Brain microvascular endothelial cell (primary cell): ENCODE measurements at regions not wholly inside any gene's neighbourhood (a gene's known extent, or its start where the extent isn't known, plus 50 kb on each side); places are given as distances from the start of the nearest gene placed in this dataset.

Experiments used
- DNase-seq: peaks from one replicate; pipeline ENCODE4 v3.0.0-alpha.2; 2020
- H3K27ac ChIP-seq: fragments of 250-450 bp; sonication (Bioruptor Pico); 2 replicates; pipeline ENCODE4 v1.5.1; 2020; ENCODE audit warnings: mild to moderate bottlenecking, moderate library complexity
- H3K27me3 ChIP-seq: fragments of 250-450 bp; sonication (Bioruptor Pico); replicated peaks from 2 replicates; pipeline ENCODE4 v1.5.1; 2020; ENCODE audit warnings: mild to moderate bottlenecking
- H3K36me3 ChIP-seq: fragments of 250-450 bp; sonication (Bioruptor Pico); replicated peaks from 2 replicates; pipeline ENCODE4 v1.5.1; 2020; ENCODE audit warnings: mild to moderate bottlenecking
- H3K4me3 ChIP-seq: 2 replicates; pipeline ENCODE4 v1.5.1; 2011; ENCODE audit warnings: low read depth, mild to moderate bottlenecking, control low read depth, low read length, moderate library complexity
- in situ Hi-C: cut with HindIII; loops from 2 replicates; pipeline ENCODE4 v1.10.0; 2017; ENCODE audit warnings: low sequenced_read_pairs, low pct_ligation_motif_present
- TF ChIP-seq, protein P1 (sequence below): IDR thresholded peaks from 2 replicates; pipeline ENCODE4 v1.5.1; 2011; ENCODE audit warnings: low read depth, mild to moderate bottlenecking, moderate library complexity, low read length, control low read depth, inconsistent platforms; ENCODE audit errors: missing control alignments

DNA sequence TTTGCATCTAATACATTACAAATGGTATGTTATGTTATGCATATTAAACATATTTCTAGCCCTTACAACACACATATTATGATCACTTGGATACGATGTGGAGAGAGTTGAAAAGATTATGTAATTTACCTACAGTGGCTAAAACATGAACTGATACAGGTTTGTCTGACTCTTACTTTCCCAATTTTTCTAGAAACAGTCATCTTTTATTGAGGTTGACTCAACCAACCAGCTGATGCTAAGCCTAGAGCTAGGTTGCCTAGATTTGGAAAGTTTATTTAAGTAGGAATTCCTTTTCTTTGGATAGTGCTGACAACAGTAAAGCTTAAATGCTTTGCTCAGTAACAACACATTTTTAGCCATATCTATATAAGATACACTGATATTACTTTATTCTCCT, 1215.1 kb downstream of the ADGRL3 start:
- TF ChIP-seq, protein P1, sequence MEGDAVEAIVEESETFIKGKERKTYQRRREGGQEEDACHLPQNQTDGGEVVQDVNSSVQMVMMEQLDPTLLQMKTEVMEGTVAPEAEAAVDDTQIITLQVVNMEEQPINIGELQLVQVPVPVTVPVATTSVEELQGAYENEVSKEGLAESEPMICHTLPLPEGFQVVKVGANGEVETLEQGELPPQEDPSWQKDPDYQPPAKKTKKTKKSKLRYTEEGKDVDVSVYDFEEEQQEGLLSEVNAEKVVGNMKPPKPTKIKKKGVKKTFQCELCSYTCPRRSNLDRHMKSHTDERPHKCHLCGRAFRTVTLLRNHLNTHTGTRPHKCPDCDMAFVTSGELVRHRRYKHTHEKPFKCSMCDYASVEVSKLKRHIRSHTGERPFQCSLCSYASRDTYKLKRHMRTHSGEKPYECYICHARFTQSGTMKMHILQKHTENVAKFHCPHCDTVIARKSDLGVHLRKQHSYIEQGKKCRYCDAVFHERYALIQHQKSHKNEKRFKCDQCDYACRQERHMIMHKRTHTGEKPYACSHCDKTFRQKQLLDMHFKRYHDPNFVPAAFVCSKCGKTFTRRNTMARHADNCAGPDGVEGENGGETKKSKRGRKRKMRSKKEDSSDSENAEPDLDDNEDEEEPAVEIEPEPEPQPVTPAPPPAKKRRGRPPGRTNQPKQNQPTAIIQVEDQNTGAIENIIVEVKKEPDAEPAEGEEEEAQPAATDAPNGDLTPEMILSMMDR = no peak
- no peak for DNase-seq
- no peak overlapping the region for H3K4me3 ChIP-seq
- H3K27me3 ChIP-seq = no peaks in the 10 kb centered on the region
- no peak overlapping the region for H3K27ac ChIP-seq
- no peaks in the 10 kb centered on the region for H3K36me3 ChIP-seq
- in situ Hi-C loops = no loop called here

DNA sequence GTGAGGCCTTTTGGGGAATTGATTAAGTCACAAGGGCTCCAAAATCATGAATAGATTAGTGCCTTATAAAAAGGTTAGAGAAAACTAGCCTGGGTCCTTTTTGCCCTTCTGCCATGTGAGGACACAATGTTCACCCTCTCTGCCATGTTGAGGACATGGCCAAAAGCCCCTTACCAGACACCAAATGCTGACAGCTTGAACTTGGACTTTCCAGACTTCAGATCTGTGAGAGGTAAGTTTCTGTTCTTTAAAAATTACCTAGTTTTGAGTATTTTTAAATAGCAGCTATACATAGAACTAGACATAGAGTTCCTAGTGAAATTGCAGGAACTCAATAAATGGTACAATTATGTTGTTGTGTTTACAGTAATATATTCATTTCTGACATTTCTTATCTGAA, 1214.4 kb downstream of the ADGRL3 start:
- Histone ChIP-seq H3K27ac (no peak overlapping the region), H3K36me3 (no peaks in the 10 kb centered on the region), H3K4me3 (no peak overlapping the region), H3K27me3 (no peaks in the 10 kb centered on the region)
- no peak for DNase-seq
- TF ChIP-seq, protein P1 = no peak
- in situ Hi-C loops = no loop called here

DNA sequence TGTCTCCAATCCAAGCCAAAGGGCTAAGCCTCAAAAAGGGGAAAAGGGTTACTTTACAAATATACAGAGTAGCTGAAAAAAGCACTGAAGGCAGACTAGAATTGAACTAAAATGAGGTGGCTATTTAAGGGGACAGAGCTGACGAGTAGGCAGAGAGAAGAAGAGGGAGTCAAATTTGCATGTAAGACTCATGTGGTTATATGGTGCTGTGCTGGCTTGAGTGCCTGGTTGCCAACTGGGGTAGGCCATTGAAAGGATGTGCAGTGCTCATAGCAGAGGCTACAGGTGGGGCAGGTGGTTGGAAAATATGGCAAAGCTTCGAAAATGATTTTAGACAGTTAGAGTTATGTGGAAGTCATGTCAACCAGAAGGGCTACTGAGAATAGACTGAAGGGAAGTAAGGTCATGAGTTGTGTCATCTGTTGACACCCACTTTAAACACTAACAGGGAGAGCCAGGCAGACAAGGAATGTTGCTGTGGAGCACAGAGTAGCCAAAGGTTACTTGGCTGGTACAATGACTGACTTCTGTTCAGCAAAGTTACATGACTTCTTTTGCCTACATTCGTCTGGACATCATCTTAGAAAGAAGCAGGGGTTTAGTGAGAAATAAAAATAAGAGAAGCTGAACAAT, 1210.4 kb downstream of the ADGRL3 start:
- in situ Hi-C loops = no loop called here
- Histone ChIP-seq H3K27me3 (no peaks in the 10 kb centered on the region), H3K4me3 (no peak overlapping the region), H3K27ac (no peak overlapping the region), H3K36me3 (no peaks in the 10 kb centered on the region)
- no peak for DNase-seq
- TF ChIP-seq, protein P1 = no peak

DNA sequence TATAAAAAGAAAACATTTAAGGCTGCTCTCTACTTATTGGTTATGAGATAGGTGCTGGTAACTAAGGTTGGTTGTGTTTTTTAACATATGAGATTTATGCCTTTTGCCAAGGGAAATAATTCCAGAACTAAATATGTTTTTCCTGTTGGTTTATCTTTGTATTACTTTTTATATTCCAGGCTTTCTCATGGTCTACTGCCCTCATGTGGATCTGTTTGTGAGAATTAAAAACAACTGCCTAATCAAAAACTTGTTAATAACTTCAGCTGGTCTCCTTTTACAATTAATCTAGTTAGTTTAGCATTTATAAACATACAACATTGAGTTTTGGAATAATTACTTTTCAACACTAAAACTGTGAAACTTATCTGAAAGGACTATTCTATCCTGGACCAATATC, 1208.3 kb downstream of the ADGRL3 start:
- Histone ChIP-seq H3K36me3 (no peaks in the 10 kb centered on the region), H3K27me3 (no peaks in the 10 kb centered on the region), H3K27ac (no peak overlapping the region), H3K4me3 (no peak overlapping the region)
- DNase-seq = no peak
- in situ Hi-C loops = no loop called here
- TF ChIP-seq, protein P1 = no peak

DNA sequence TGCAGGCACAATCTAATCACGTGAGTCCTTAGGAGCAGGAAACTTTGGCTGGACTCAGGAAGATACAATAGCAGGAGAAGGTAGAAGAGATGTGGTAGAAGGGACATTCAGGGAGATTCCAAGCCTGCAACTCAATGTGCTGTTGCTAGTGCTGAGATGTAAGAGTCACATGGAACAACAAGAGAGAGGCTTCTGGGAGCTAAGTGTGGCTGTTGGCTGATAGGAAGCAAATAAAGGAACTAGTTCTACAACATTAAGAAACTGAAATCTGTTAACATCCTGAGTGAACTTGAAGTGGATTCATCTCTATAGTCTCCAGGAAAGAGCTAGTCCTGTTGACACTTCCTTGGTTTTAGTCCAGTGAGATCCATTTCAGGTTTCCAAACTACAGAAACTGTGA, 1207.4 kb downstream of the ADGRL3 start:
- H3K27ac ChIP-seq = no peak overlapping the region
- no peaks in the 10 kb centered on the region for H3K36me3 ChIP-seq
- no peak for DNase-seq
- TF ChIP-seq, protein P1 = no peak
- H3K4me3 ChIP-seq = no peak overlapping the region
- no peaks in the 10 kb centered on the region for H3K27me3 ChIP-seq
- in situ Hi-C loops = no loop called here
